ENCODE measurements at regions not wholly inside any gene's neighbourhood (a gene's known extent, or its start where the extent isn't known, plus 50 kb on each side); places are given as distances from the start of the nearest gene placed in this dataset.

- TF ChIP-seq, protein P1, sequence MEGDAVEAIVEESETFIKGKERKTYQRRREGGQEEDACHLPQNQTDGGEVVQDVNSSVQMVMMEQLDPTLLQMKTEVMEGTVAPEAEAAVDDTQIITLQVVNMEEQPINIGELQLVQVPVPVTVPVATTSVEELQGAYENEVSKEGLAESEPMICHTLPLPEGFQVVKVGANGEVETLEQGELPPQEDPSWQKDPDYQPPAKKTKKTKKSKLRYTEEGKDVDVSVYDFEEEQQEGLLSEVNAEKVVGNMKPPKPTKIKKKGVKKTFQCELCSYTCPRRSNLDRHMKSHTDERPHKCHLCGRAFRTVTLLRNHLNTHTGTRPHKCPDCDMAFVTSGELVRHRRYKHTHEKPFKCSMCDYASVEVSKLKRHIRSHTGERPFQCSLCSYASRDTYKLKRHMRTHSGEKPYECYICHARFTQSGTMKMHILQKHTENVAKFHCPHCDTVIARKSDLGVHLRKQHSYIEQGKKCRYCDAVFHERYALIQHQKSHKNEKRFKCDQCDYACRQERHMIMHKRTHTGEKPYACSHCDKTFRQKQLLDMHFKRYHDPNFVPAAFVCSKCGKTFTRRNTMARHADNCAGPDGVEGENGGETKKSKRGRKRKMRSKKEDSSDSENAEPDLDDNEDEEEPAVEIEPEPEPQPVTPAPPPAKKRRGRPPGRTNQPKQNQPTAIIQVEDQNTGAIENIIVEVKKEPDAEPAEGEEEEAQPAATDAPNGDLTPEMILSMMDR (IDR thresholded peaks at IDR 0.05; ENCODE audit: control extremely low read depth in 1 of 3, insufficient read depth in 1 of 3, low read depth in 1 of 3, low read length in 3 of 3), result no peak
- TF ChIP-seq TAF1 (IDR thresholded peaks at IDR 0.05; ENCODE audit: low read depth, low read length), result no peak
- no peak for TF ChIP-seq RBBP5 (IDR thresholded peaks at IDR 0.05; ENCODE audit: borderline replicate concordance, low read depth, low read length)
- TF ChIP-seq EZH2 (IDR thresholded peaks at IDR 0.05; ENCODE audit: low read depth, low read length, severe bottlenecking), result no peak
- no peak for TF ChIP-seq POLR2AphosphoS5 (IDR thresholded peaks at IDR 0.05; ENCODE audit: low read depth, low read length)
- no peak for TF ChIP-seq POLR2A (IDR thresholded peaks at IDR 0.05; ENCODE audit: control extremely low read depth in 1 of 2, low read depth in 2 of 2, low read length in 2 of 2)
- no peak for TF ChIP-seq CEBPB (IDR thresholded peaks at IDR 0.05; ENCODE audit: low read depth, low read length)
- no peak for TF ChIP-seq YY1 (IDR thresholded peaks at IDR 0.05; ENCODE audit: low read depth, low read length)
- TF ChIP-seq ASH2L (IDR thresholded peaks at IDR 0.05; ENCODE audit: low read length), result no peak
- TF ChIP-seq, protein P2, sequence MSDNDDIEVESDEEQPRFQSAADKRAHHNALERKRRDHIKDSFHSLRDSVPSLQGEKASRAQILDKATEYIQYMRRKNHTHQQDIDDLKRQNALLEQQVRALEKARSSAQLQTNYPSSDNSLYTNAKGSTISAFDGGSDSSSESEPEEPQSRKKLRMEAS (IDR thresholded peaks at IDR 0.05), result no peak
- no peak for TF ChIP-seq KDM5A (IDR thresholded peaks at IDR 0.05; ENCODE audit: low read length)
Measured at GRCh38 chr15:95032156-95032555, 800.8 kb downstream of the MCTP2 start.

Measured in H1 (cell line).